ENCODE measurements at regions not wholly inside any gene's neighbourhood (a gene's known extent, or its start where the extent isn't known, plus 50 kb on each side); places are given as distances from the start of the nearest gene placed in this dataset.

- no peaks in the 10 kb centered on the region for H3K27me3 Mint-ChIP-seq (ENCODE audit: low read depth, unreplicated experiment)
- no peak overlapping the region for H3K27ac ChIP-seq (ENCODE audit: low read depth, low read length)
- no peaks in the 10 kb centered on the region for H3K9me3 ChIP-seq (ENCODE audit: insufficient read depth, low read depth, low read length)
- no peaks in the 10 kb centered on the region for H3K9me3 Mint-ChIP-seq (ENCODE audit: unreplicated experiment)
- H3K36me3 ChIP-seq (ENCODE audit: insufficient read depth, low read length), result no peaks in the 10 kb centered on the region
- H3K27me3 ChIP-seq (ENCODE audit: insufficient read depth, low read length), result no peaks in the 10 kb centered on the region
- H3K9ac ChIP-seq (ENCODE audit: low read length), result no peak overlapping the region
- TF ChIP-seq EZH2 (IDR thresholded peaks at IDR 0.05; ENCODE audit: insufficient read depth, low read length) (no peak), CTCF (IDR thresholded peaks at IDR 0.05; ENCODE audit: insufficient read depth, low read depth, low read length) (no peak)
- no peak overlapping the region for H2AFZ ChIP-seq (ENCODE audit: low read depth, low read length)
- no peak overlapping the region for H3K4me2 ChIP-seq (ENCODE audit: low read length)
- no peak overlapping the region for H3K4me3 ChIP-seq (ENCODE audit: insufficient read depth, low read depth, low read length)
- H3K4me1 ChIP-seq (ENCODE audit: insufficient read depth, low read length), result no peaks in the 10 kb centered on the region
- no peaks in the 10 kb centered on the region for H3K4me1 Mint-ChIP-seq (ENCODE audit: low read depth, unreplicated experiment)
- no peaks in the 10 kb centered on the region for H4K20me1 ChIP-seq (ENCODE audit: insufficient read depth, low read length)
- H3K79me2 ChIP-seq (ENCODE audit: insufficient read depth, low read length), result no peaks in the 10 kb centered on the region
- no peak for DNase-seq (ENCODE audit: low read depth)
- FAIRE-seq, result no peak
- no peak overlapping the region for H3K27ac Mint-ChIP-seq (ENCODE audit: unreplicated experiment)
- H3K36me3 Mint-ChIP-seq (ENCODE audit: low read depth, unreplicated experiment), result no peaks in the 10 kb centered on the region
- no peak overlapping the region for H3K4me3 Mint-ChIP-seq (ENCODE audit: unreplicated experiment)
Measured at GRCh38 chr9:118761016-118761790, 608.0 kb downstream of the BRINP1 start.

- Histone ChIP-seq H4K20me1 (ENCODE audit: insufficient read depth, low read length) (no peaks in the 10 kb centered on the region), H3K4me3 (ENCODE audit: insufficient read depth, low read depth, low read length) (no peak overlapping the region), H2AFZ (ENCODE audit: low read depth, low read length) (no peak overlapping the region), H3K36me3 (ENCODE audit: insufficient read depth, low read length) (no peaks in the 10 kb centered on the region), H3K9ac (ENCODE audit: low read length) (no peak overlapping the region), H3K9me3 (ENCODE audit: insufficient read depth, low read depth, low read length) (no peaks in the 10 kb centered on the region), H3K4me1 (ENCODE audit: insufficient read depth, low read length) (no peaks in the 10 kb centered on the region), H3K79me2 (ENCODE audit: insufficient read depth, low read length) (no peaks in the 10 kb centered on the region), H3K27ac (ENCODE audit: low read depth, low read length) (no peak overlapping the region), H3K27me3 (ENCODE audit: insufficient read depth, low read length) (no peaks in the 10 kb centered on the region), H3K4me2 (ENCODE audit: low read length) (no peak overlapping the region)
- Mint-ChIP-seq H3K27me3 (ENCODE audit: low read depth, unreplicated experiment) (no peaks in the 10 kb centered on the region), H3K4me1 (ENCODE audit: low read depth, unreplicated experiment) (no peaks in the 10 kb centered on the region), H3K9me3 (ENCODE audit: unreplicated experiment) (no peaks in the 10 kb centered on the region), H3K4me3 (ENCODE audit: unreplicated experiment) (no peak overlapping the region), H3K36me3 (ENCODE audit: low read depth, unreplicated experiment) (no peaks in the 10 kb centered on the region), H3K27ac (ENCODE audit: unreplicated experiment) (no peak overlapping the region)
- DNase-seq (ENCODE audit: low read depth), result no peak
- TF ChIP-seq CTCF (IDR thresholded peaks at IDR 0.05; ENCODE audit: insufficient read depth, low read depth, low read length), result no peak
- TF ChIP-seq EZH2 (IDR thresholded peaks at IDR 0.05; ENCODE audit: insufficient read depth, low read length), result no peak
- no peak for FAIRE-seq
Measured at GRCh38 chr9:118767571-118767970, 601.7 kb downstream of the BRINP1 start.

- Mint-ChIP-seq H3K27me3 (ENCODE audit: low read depth, unreplicated experiment) (peaks cover 8% of the 10 kb centered on the region), H3K4me1 (ENCODE audit: low read depth, unreplicated experiment) (peaks cover 5% of the 10 kb centered on the region), H3K9me3 (ENCODE audit: unreplicated experiment) (no peaks in the 10 kb centered on the region), H3K27ac (ENCODE audit: unreplicated experiment) (no peak overlapping the region), H3K4me3 (ENCODE audit: unreplicated experiment) (no peak overlapping the region), H3K36me3 (ENCODE audit: low read depth, unreplicated experiment) (no peaks in the 10 kb centered on the region)
- DNase-seq (ENCODE audit: low read depth), result no peak
- Histone ChIP-seq H3K4me2 (ENCODE audit: low read length) (no peak overlapping the region), H3K9ac (ENCODE audit: low read length) (no peak overlapping the region), H3K4me3 (ENCODE audit: insufficient read depth, low read depth, low read length) (no peak overlapping the region), H3K36me3 (ENCODE audit: insufficient read depth, low read length) (no peaks in the 10 kb centered on the region), H3K79me2 (ENCODE audit: insufficient read depth, low read length) (no peaks in the 10 kb centered on the region), H3K4me1 (ENCODE audit: insufficient read depth, low read length) (no peaks in the 10 kb centered on the region), H4K20me1 (ENCODE audit: insufficient read depth, low read length) (no peaks in the 10 kb centered on the region), H3K27me3 (ENCODE audit: insufficient read depth, low read length) (no peaks in the 10 kb centered on the region), H2AFZ (ENCODE audit: low read depth, low read length) (no peak overlapping the region), H3K27ac (ENCODE audit: low read depth, low read length) (no peak overlapping the region), H3K9me3 (ENCODE audit: insufficient read depth, low read depth, low read length) (no peaks in the 10 kb centered on the region)
- FAIRE-seq, result no peak
- TF ChIP-seq EZH2 (IDR thresholded peaks at IDR 0.05; ENCODE audit: insufficient read depth, low read length) (no peak), CTCF (IDR thresholded peaks at IDR 0.05; ENCODE audit: insufficient read depth, low read depth, low read length) (no peak)
Measured at GRCh38 chr9:118782790-118783463, 586.3 kb downstream of the BRINP1 start.

Measured in astrocyte (in vitro differentiated cells and primary cell).